ENCODE measurements at regions not wholly inside any gene's neighbourhood (a gene's known extent, or its start where the extent isn't known, plus 50 kb on each side); places are given as distances from the start of the nearest gene placed in this dataset.

- Histone ChIP-seq H4K20me1 (ENCODE audit: insufficient read depth) (no peaks in the 10 kb centered on the region), H3K4me2 (ENCODE audit: low read length) (no peak overlapping the region), H3K4me3 (replicated peaks in 1 of 2; ENCODE audit: low read depth in 1 of 2, low read length in 2 of 2) (no peak overlapping the region), H3K4me1 (ENCODE audit: control insufficient read depth in 1 of 2, insufficient read depth in 2 of 2, low read length in 2 of 2) (no peaks in the 10 kb centered on the region), H3K27ac (ENCODE audit: low read depth, low read length) (no peak overlapping the region), H3K27me3 (ENCODE audit: insufficient read depth, low read length) (no peaks in the 10 kb centered on the region), H3K9ac (ENCODE audit: low read length) (no peak overlapping the region), H3K79me2 (ENCODE audit: insufficient read depth, low read length) (no peaks in the 10 kb centered on the region), H3K36me3 (ENCODE audit: control insufficient read depth in 1 of 2, insufficient read depth in 2 of 2, low read length in 2 of 2) (no peaks in the 10 kb centered on the region), H3K9me2 (ENCODE audit: insufficient read depth) (no peaks in the 10 kb centered on the region), H3K9me3 (ENCODE audit: control insufficient read depth in 1 of 2, insufficient read depth in 1 of 2, low read depth in 1 of 2, low read length in 2 of 2) (peaks cover 0 to 11% of the 10 kb centered on the region in 2 experiments; a peak in 2 of 4 replicates), H2AFZ (ENCODE audit: low read depth, low read length, poor library complexity, severe bottlenecking) (no peak overlapping the region)
- no TSS peak for BruUV-seq (replicated peaks)
- ChIA-PET POLR2A (no interaction called here), RAD21 (ENCODE audit: low non-redundant PET in 1 of 2, low total read pairs in 2 of 2, uncharacterized antibody in 2 of 2, unreplicated experiment in 2 of 2) (no interaction called here), CTCF (no interaction called here)
- ATAC-seq (no peak), DNase-seq (ENCODE audit: low read depth, low spot score) (no peak)
- intact Hi-C loops (cut with micrococcal nuclease) = no loop called here
- no peak for TF ChIP-seq SP1 (IDR thresholded peaks at IDR 0.05; ENCODE audit: low read depth)
- peak; percentile 33 for TF ChIP-seq REST (IDR thresholded peaks at IDR 0.05; ENCODE audit: low read depth)
Observed at GRCh38 chr1:5001466-5001865, 347.1 kb downstream of the AJAP1 start.

DNA sequence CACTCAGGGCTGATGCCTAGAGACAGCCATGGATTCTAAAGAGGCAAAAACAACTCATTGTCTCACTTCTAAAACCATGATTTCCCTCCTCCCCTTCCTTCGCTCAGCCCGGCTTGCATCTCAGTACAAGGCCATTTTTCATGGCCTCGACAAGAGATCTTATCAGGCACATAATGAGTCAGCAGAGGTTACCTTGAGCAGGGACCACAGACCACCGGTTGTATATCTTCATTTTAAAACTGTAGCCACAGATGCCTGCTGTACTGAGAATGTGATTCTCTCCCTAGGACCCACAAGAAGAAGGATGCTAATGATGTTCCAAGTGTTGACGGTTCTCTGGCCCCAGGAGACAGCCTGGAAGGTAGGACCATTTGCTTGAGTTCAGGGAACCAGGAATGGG is 331.9 kb downstream of the AJAP1 start:
- H3K4me2 ChIP-seq (ENCODE audit: low read length) = no peak overlapping the region
- ATAC-seq = no peak
- ChIA-PET RAD21 (ENCODE audit: low non-redundant PET in 1 of 2, low total read pairs in 2 of 2, uncharacterized antibody in 2 of 2, unreplicated experiment in 2 of 2) (no interaction called here), POLR2A (no interaction called here), CTCF (no interaction called here)
- no peaks in the 10 kb centered on the region for H3K9me2 ChIP-seq (ENCODE audit: insufficient read depth)
- H3K36me3 ChIP-seq (ENCODE audit: control insufficient read depth in 1 of 2, insufficient read depth in 2 of 2, low read length in 2 of 2) = no peaks in the 10 kb centered on the region
- no peak overlapping the region for H3K9ac ChIP-seq (ENCODE audit: low read length)
- no TSS peak for BruUV-seq (replicated peaks)
- intact Hi-C loops (cut with micrococcal nuclease) = no loop called here
- no peak overlapping the region for H3K4me3 ChIP-seq (replicated peaks in 1 of 2; ENCODE audit: low read depth in 1 of 2, low read length in 2 of 2)
- no peaks in the 10 kb centered on the region for H3K27me3 ChIP-seq (ENCODE audit: insufficient read depth, low read length)
- peaks cover 0 to 10% of the 10 kb centered on the region in 2 experiments; a peak in 2 of 4 replicates for H3K9me3 ChIP-seq (ENCODE audit: control insufficient read depth in 1 of 2, insufficient read depth in 1 of 2, low read depth in 1 of 2, low read length in 2 of 2)
- no peak overlapping the region for H2AFZ ChIP-seq (ENCODE audit: low read depth, low read length, poor library complexity, severe bottlenecking)
- DNase-seq (ENCODE audit: low read depth, low spot score) = no peak
- H3K4me1 ChIP-seq (ENCODE audit: control insufficient read depth in 1 of 2, insufficient read depth in 2 of 2, low read length in 2 of 2) = no peaks in the 10 kb centered on the region
- no peaks in the 10 kb centered on the region for H3K79me2 ChIP-seq (ENCODE audit: insufficient read depth, low read length)
- no peaks in the 10 kb centered on the region for H4K20me1 ChIP-seq (ENCODE audit: insufficient read depth)
- no peak overlapping the region for H3K27ac ChIP-seq (ENCODE audit: low read depth, low read length)
- TF ChIP-seq ZNF274 (IDR thresholded peaks at IDR 0.05; ENCODE audit: low read depth, low read length) (no peak), FOSL1 (IDR thresholded peaks at IDR 0.05; ENCODE audit: low read depth) (no peak), POLR2A (IDR thresholded peaks at IDR 0.05; ENCODE audit: borderline replicate concordance, extremely low read depth, insufficient read depth, insufficient read length) (no peak), RAD21 (IDR thresholded peaks at IDR 0.05; ENCODE audit: low read depth) (no peak), REST (IDR thresholded peaks at IDR 0.05; ENCODE audit: low read depth) (no peak), SIN3A (IDR thresholded peaks at IDR 0.05; ENCODE audit: low read depth) (no peak), ZFX (IDR thresholded peaks at IDR 0.05) (no peak), EGR1 (IDR thresholded peaks at IDR 0.05; ENCODE audit: low read depth) (no peak), CBX3 (IDR thresholded peaks at IDR 0.05; ENCODE audit: low read depth) (no peak)
- TF ChIP-seq, protein P1, sequence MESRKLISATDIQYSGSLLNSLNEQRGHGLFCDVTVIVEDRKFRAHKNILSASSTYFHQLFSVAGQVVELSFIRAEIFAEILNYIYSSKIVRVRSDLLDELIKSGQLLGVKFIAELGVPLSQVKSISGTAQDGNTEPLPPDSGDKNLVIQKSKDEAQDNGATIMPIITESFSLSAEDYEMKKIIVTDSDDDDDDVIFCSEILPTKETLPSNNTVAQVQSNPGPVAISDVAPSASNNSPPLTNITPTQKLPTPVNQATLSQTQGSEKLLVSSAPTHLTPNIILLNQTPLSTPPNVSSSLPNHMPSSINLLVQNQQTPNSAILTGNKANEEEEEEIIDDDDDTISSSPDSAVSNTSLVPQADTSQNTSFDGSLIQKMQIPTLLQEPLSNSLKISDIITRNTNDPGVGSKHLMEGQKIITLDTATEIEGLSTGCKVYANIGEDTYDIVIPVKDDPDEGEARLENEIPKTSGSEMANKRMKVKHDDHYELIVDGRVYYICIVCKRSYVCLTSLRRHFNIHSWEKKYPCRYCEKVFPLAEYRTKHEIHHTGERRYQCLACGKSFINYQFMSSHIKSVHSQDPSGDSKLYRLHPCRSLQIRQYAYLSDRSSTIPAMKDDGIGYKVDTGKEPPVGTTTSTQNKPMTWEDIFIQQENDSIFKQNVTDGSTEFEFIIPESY (IDR thresholded peaks at IDR 0.05; ENCODE audit: extremely low read depth, insufficient replicate concordance, low read length) = no peak
- TF ChIP-seq, protein P2, sequence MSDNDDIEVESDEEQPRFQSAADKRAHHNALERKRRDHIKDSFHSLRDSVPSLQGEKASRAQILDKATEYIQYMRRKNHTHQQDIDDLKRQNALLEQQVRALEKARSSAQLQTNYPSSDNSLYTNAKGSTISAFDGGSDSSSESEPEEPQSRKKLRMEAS (IDR thresholded peaks at IDR 0.05) = no peak

All from HCT116 (cell line).